ENCODE measurements at regions not wholly inside any gene's neighbourhood (a gene's known extent, or its start where the extent isn't known, plus 50 kb on each side); places are given as distances from the start of the nearest gene placed in this dataset.
A peak's percentile ranks its signal among the peaks of the same experiment; 100 is the strongest.

DNA sequence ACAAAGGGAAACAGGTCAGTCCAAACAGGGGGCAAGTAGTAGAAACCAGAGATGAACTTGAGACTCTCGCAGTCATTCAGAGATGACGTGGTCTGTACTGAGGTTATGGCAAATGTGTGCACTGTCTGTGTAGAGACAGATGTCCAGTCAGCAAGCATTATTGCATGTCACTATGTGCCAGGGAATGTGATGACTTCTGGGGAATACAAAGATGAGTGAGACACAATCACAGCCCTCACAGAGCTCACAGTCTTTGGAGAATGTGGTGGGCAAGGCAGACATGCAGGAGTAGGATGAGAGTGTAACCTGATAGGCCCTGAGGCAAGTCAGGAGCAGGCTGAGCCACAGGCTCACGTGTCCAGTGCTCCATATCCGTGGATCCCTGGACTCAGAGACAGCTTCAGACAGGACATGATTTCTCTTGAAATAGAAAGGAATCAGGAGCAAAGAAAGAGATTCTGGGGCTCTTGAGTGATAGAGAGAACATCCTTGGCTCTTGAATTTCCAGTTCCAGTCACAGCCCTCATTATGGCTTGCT, 550.7 kb downstream of the ETS1 start (continued):
- TF ChIP-seq BACH2 (CRISPR knock-in tag; IDR thresholded peaks at IDR 0.05; ENCODE audit: borderline replicate concordance): no peak
- no peak for TF ChIP-seq ARNTL (CRISPR knock-in tag; IDR thresholded peaks at IDR 0.05; ENCODE audit: borderline replicate concordance, low read depth)

DNA sequence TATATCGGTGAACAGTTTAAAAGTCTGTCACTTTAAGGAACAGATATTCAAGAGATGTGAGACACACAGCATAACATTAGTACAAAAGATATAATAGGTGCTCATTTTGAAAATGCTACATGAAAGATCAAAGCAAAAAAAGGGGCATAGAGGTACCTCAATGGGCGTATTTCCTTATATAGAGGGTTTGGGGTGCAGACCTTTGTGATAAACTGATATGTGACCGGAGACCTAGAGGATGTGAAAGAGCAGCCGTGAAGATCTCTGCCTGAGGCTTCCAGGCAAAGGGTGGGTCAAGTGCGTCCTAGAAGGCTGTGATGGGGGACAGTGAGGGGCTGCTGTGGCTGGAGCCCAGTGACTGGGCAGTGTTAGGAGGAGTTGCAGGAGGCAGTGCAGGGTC, 551.4 kb downstream of the ETS1 start:
- no peak for ATAC-seq
- TF ChIP-seq, protein P1, sequence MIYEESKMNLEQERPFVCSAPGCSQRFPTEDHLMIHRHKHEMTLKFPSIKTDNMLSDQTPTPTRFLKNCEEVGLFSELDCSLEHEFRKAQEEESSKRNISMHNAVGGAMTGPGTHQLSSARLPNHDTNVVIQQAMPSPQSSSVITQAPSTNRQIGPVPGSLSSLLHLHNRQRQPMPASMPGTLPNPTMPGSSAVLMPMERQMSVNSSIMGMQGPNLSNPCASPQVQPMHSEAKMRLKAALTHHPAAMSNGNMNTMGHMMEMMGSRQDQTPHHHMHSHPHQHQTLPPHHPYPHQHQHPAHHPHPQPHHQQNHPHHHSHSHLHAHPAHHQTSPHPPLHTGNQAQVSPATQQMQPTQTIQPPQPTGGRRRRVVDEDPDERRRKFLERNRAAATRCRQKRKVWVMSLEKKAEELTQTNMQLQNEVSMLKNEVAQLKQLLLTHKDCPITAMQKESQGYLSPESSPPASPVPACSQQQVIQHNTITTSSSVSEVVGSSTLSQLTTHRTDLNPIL (CRISPR knock-in tag; IDR thresholded peaks at IDR 0.05; ENCODE audit: low read depth): no peak
- TF ChIP-seq ZNF8 (CRISPR knock-in tag; IDR thresholded peaks at IDR 0.05) (no peak), TOX (CRISPR knock-in tag; IDR thresholded peaks at IDR 0.05; ENCODE audit: borderline replicate concordance) (no peak), SNAI2 (CRISPR knock-in tag; IDR thresholded peaks at IDR 0.05) (no peak), OSR1 (CRISPR knock-in tag; IDR thresholded peaks at IDR 0.05) (no peak), ZC3H10 (CRISPR knock-in tag; IDR thresholded peaks at IDR 0.05) (no peak), CSDC2 (CRISPR knock-in tag; IDR thresholded peaks at IDR 0.05) (no peak), ARNTL (CRISPR knock-in tag; IDR thresholded peaks at IDR 0.05; ENCODE audit: borderline replicate concordance, low read depth) (no peak), ZFP30 (CRISPR knock-in tag; IDR thresholded peaks at IDR 0.05) (no peak), ZNF565 (CRISPR knock-in tag; conservative IDR thresholded peaks at IDR 0.05; ENCODE audit: low read depth) (no peak), ISL1 (CRISPR knock-in tag; IDR thresholded peaks at IDR 0.05) (no peak), RARB (CRISPR knock-in tag; IDR thresholded peaks at IDR 0.05) (no peak), ZFP3 (CRISPR knock-in tag; IDR thresholded peaks at IDR 0.05) (no peak), BACH2 (CRISPR knock-in tag; IDR thresholded peaks at IDR 0.05; ENCODE audit: borderline replicate concordance) (no peak), ZNF70 (CRISPR knock-in tag; IDR thresholded peaks at IDR 0.05) (no peak)
- TF ChIP-seq, protein P2, sequence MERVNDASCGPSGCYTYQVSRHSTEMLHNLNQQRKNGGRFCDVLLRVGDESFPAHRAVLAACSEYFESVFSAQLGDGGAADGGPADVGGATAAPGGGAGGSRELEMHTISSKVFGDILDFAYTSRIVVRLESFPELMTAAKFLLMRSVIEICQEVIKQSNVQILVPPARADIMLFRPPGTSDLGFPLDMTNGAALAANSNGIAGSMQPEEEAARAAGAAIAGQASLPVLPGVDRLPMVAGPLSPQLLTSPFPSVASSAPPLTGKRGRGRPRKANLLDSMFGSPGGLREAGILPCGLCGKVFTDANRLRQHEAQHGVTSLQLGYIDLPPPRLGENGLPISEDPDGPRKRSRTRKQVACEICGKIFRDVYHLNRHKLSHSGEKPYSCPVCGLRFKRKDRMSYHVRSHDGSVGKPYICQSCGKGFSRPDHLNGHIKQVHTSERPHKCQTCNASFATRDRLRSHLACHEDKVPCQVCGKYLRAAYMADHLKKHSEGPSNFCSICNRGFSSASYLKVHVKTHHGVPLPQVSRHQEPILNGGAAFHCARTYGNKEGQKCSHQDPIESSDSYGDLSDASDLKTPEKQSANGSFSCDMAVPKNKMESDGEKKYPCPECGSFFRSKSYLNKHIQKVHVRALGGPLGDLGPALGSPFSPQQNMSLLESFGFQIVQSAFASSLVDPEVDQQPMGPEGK (CRISPR knock-in tag; IDR thresholded peaks at IDR 0.05; ENCODE audit: borderline replicate concordance): no peak

DNA sequence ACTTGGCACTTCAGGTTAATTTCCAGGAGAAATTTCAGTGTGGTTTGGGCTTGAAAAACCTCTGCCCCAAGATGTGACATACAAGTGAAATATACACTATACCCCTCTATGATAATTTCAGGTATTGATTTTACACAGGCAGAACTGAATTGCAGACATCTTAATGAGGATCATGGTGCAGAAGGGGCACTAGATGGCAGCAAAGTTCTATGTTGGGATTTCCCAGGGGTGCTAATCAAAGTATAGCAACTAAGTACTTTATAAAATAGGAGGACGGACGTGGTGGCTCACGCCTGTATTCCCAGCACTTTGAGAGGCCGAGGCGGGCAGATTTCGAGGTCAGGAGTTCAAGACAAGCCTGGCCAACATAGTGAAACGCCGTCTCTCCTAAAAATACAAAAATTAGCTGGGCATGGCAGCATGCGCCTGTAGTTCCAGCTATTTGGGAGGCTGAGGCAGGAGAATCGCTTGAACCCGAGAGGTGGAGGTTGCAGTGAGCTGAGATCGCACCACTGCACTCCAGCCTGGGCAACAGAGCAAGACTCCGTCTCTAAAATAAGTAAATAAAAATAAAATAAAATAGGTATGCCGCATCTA, 555.7 kb downstream of the ETS1 start:
- peak; percentile 94 for ATAC-seq
- peak; percentile 30; the same call in 1 of the 2 replicates for TF ChIP-seq ZNF70 (CRISPR knock-in tag; IDR thresholded peaks at IDR 0.05)

DNA sequence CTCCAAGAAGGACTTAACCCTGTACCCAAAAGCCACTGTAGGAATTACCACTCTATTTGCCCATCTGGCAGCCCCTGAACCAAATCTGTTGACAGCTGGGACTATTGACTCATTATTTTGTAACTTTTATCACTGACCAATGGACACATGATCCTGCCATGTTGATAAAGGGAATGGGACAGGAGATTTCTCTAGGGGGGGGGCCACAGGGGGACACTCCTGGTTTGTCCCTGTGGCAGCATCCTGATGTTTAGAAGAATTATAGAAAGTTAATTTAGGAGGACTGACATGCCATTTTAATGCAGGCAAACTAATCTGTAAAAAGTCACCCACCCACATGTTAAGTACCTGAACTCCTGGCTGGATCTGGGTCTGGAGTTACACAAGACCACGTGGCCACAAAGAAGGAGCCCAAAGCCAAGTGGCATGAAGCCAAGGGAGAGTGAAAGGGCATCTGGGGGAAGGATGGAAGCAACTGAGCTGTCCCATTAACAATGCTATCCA, 558.1 kb downstream of the ETS1 start:
- no peak for ATAC-seq
- TF ChIP-seq ISL1 (CRISPR knock-in tag; IDR thresholded peaks at IDR 0.05) (no peak), ZNF70 (CRISPR knock-in tag; IDR thresholded peaks at IDR 0.05) (no peak)
- TF ChIP-seq, protein P1 (CRISPR knock-in tag; IDR thresholded peaks at IDR 0.05; ENCODE audit: low read depth): no peak

DNA sequence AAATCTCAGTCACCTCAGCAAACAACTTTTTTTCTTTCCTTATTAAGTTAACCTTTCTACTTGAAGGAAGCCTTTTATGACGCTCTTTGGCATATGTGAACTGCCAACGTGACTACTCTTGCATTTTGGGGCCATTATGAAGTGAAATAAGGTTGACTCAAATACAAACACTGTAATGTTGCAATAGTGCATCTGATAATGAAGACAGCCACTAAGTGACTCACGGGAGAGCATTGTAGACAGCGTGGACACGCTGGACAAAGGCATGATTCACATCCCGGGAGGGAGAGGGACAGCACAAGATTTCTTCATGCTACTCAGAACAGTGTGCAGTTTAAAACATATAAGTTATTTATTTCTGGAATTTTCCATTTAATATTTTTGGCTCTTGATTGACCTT, 560.8 kb downstream of the ETS1 start:
- ATAC-seq: peak; percentile 84
- TF ChIP-seq TCF4 (CRISPR knock-in tag; IDR thresholded peaks at IDR 0.05; ENCODE audit: borderline replicate concordance) (no peak), ISL1 (CRISPR knock-in tag; IDR thresholded peaks at IDR 0.05) (peak; percentile 72; the same call in 1 of the 2 replicates)

DNA sequence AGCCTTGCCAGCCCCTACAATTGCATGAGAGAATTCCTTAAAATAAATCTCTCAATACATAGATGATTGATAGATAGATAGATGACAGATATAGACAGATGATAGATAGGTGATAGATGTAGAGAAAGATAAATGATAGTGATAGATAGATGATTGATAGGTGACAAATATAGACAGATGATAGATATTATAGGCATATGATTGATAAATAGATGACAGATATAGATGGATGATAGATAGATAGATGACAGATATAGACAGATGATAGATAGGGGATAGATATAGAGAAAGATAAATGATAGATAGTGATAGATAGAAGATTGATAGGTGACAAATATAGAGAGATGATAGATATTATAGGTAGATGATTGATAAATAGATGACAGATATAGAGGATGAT, 564.6 kb downstream of the ETS1 start:
- ATAC-seq: no peak
- no peak for TF ChIP-seq ESRRG (CRISPR knock-in tag; IDR thresholded peaks at IDR 0.05)

DNA sequence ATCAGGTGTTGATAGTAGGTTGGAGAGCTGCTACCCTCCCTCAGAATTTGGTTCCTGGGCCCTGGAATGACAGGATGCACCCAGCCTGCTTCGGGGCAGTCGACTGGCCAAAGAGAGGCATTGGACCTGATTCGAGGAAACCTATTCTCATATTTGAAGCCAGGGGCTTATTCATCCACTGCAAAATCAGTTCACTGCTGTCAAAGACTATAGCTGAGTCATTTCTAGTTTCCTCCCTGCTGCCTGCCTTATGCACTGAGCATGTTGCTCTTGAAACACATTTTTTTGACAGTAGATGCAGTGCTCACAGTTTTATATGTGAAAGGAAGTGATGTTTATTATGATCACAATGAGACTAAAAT, 565.4 kb downstream of the ETS1 start:
- peak; percentile 66 for ATAC-seq

More for the DNA sequence above, 565.4 kb downstream of the ETS1 start:
- TF ChIP-seq, protein P1 (CRISPR knock-in tag; IDR thresholded peaks at IDR 0.05; ENCODE audit: low read depth): no peak
